ENCODE measurements at regions not wholly inside any gene's neighbourhood (a gene's known extent, or its start where the extent isn't known, plus 50 kb on each side); places are given as distances from the start of the nearest gene placed in this dataset.

GRCh38 chr1:117270679-117271078 is 60.0 kb upstream of the VTCN1 start:
- Histone ChIP-seq H3K4me3 (no peak overlapping the region), H3K4me1 (peaks cover 0 to 9% of the 10 kb centered on the region in 2 donors), H3K36me3 (no peaks in the 10 kb centered on the region), H3K27ac (no peak overlapping the region), H3K9me3 (no peaks in the 10 kb centered on the region), H3K27me3 (no peaks in the 10 kb centered on the region)
- no peak for TF ChIP-seq CTCF (IDR thresholded peaks at IDR 0.05)
- no peak for DNase-seq (ENCODE audit: low spot score in 2 of 2)
- intact Hi-C loops (cut with DNase I): no loop called here

GRCh38 chr1:117268535-117269455 is 58.1 kb upstream of the VTCN1 start:
- no peaks in the 10 kb centered on the region for H3K9me3 ChIP-seq
- H3K4me3 ChIP-seq: no peak overlapping the region
- no peaks in the 10 kb centered on the region for H3K36me3 ChIP-seq
- H3K4me1 ChIP-seq: peaks cover 0 to 9% of the 10 kb centered on the region in 2 donors
- H3K27ac ChIP-seq: no peak overlapping the region
- intact Hi-C loops (cut with DNase I): no loop called here
- no peak for TF ChIP-seq CTCF (IDR thresholded peaks at IDR 0.05)
- no peak for DNase-seq (ENCODE audit: low spot score in 2 of 2)
- H3K27me3 ChIP-seq: no peaks in the 10 kb centered on the region

- intact Hi-C loops (cut with DNase I): no loop called here
- peaks cover 0 to 9% of the 10 kb centered on the region in 2 donors for H3K4me1 ChIP-seq
- H3K27me3 ChIP-seq: no peaks in the 10 kb centered on the region
- TF ChIP-seq CTCF (IDR thresholded peaks at IDR 0.05): no peak
- H3K4me3 ChIP-seq: no peak overlapping the region
- no peak overlapping the region for H3K27ac ChIP-seq
- no peaks in the 10 kb centered on the region for H3K9me3 ChIP-seq
- no peak for DNase-seq (ENCODE audit: low spot score in 2 of 2)
- H3K36me3 ChIP-seq: no peaks in the 10 kb centered on the region
Observed at GRCh38 chr1:117267232-117267774, 56.6 kb upstream of the VTCN1 start.

DNA sequence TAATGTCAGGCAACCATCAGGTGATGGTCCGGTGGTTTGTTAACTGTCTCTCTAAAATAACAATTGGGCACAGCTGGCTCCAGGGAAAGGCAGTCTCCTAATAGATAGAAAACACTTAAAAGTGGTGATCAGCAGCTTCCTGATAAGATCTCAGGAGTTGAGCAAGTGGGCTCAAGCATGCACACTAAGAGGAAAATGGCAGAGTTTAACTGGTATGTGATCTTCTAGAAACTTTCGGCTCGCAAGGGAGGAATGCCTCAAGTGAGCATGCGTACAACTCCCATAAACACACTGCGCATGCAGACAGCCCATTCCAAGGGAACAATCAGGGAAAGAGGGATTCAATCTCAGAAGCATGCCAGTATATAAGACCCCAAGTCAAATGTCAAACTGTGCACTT is 52.2 kb upstream of the VTCN1 start:
- Histone ChIP-seq H3K36me3 (no peaks in the 10 kb centered on the region), H3K27me3 (no peaks in the 10 kb centered on the region), H3K4me1 (peaks cover 0 to 9% of the 10 kb centered on the region in 2 donors), H3K9me3 (no peaks in the 10 kb centered on the region), H3K4me3 (no peak overlapping the region), H3K27ac (no peak overlapping the region)
- intact Hi-C loops (cut with DNase I): no loop called here
- DNase-seq (ENCODE audit: low spot score in 2 of 2): no peak
- no peak for TF ChIP-seq CTCF (IDR thresholded peaks at IDR 0.05)

DNA sequence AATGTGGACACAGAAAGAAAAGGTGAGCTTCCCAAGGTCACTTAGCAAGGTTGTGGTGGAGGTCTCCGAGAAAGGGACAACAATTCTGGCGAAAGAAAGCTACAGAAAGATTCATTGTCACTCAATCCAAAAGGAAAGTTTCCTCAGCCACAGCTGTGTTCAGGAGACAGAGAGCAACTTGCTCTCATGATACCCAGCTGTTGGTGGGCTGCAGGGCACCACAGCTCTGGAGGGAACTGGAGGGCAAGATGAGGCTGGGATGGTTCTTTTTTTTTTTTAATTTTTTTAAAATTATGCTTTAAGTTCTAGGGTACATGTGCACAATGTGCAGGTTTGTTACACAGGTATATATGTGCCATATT is 50.7 kb upstream of the VTCN1 start:
- H3K9me3 ChIP-seq: no peaks in the 10 kb centered on the region
- TF ChIP-seq CTCF (IDR thresholded peaks at IDR 0.05): no peak
- intact Hi-C loops (cut with DNase I): no loop called here
- no peaks in the 10 kb centered on the region for H3K27me3 ChIP-seq
- no peak overlapping the region for H3K4me3 ChIP-seq
- no peak for DNase-seq (ENCODE audit: low spot score in 2 of 2)
- H3K4me1 ChIP-seq: peaks cover 0 to under 1% of the 10 kb centered on the region in 2 donors
- no peaks in the 10 kb centered on the region for H3K36me3 ChIP-seq
- no peak overlapping the region for H3K27ac ChIP-seq
